NB4 (cell line): ENCODE measurements at regions not wholly inside any gene's neighbourhood (a gene's known extent, or its start where the extent isn't known, plus 50 kb on each side); places are given as distances from the start of the nearest gene placed in this dataset.

Experiments
- CTCF ChIP-seq: IDR thresholded peaks from one replicate; pipeline ENCODE4 v1.5.1; 2012; ENCODE audit warnings: low read depth, low read length
- MAX ChIP-seq: IDR thresholded peaks from 2 replicates; pipeline ENCODE4 v1.6.1; 2011; ENCODE audit warnings: low read depth, low read length
- MYC ChIP-seq: IDR thresholded peaks from 2 replicates; pipeline ENCODE4 v1.6.1; 2011; ENCODE audit warnings: low read depth, low read length
- POLR2A ChIP-seq: IDR thresholded peaks from 2 replicates; pipeline ENCODE4 v1.6.1; 2011; ENCODE audit warnings: mild to moderate bottlenecking; ENCODE audit not compliant: insufficient read length; ENCODE audit errors: extremely low read depth

GRCh38 chr4:57554556-57555092 is 444.4 kb upstream of the IGFBP7 start:
- TF ChIP-seq CTCF (no peak), POLR2A (no peak), MYC (no peak), MAX (no peak)
